Upper lobe of right lung (tissue), 1 donor: ENCODE measurements at regions not wholly inside any gene's neighbourhood (a gene's known extent, or its start where the extent isn't known, plus 50 kb on each side); places are given as distances from the start of the nearest gene placed in this dataset.

ENCODE experiments used
- ATAC-seq: fragments of 200-7000 bp; cut with Tn5 transposase; one replicate; pipeline ENCODE4 v1.9.1; 2020; ENCODE audit warnings: mild to moderate bottlenecking, moderate library complexity
- DNase-seq: peaks from one replicate; pipeline ENCODE4 v3.0.0-alpha.2; 2020
- H3K27ac ChIP-seq: fragments of 200-600 bp; one replicate; pipeline ENCODE4 v1.8.0; 2022
- H3K27me3 ChIP-seq: fragments of 200-600 bp; one replicate; pipeline ENCODE4 v1.8.0; 2022; ENCODE audit warnings: mild to moderate bottlenecking
- H3K36me3 ChIP-seq: fragments of 200-600 bp; one replicate; pipeline ENCODE4 v1.8.0; 2022
- H3K4me1 ChIP-seq: fragments of 200-600 bp; one replicate; pipeline ENCODE4 v1.8.0; 2022
- H3K4me3 ChIP-seq: fragments of 200-600 bp; one replicate; pipeline ENCODE4 v1.8.0; 2022; ENCODE audit warnings: mild to moderate bottlenecking
- H3K9me3 ChIP-seq: fragments of 200-600 bp; one replicate; pipeline ENCODE4 v1.8.0; 2022
- intact Hi-C: fragments of 100-400 bp; cut with DNase I; formaldehyde crosslinking; loops from one replicate; pipeline ENCODE4 v1.11.0; 2022
- TF ChIP-seq, protein P1 (sequence below): fragments of 200-600 bp; IDR thresholded peaks from one replicate; pipeline ENCODE4 v1.8.0; 2022; ENCODE audit warnings: antibody characterized with exemption
- donor health status: DM: no; HTN: yes; CAD: no; lungs with severe emphysema.

DNA sequence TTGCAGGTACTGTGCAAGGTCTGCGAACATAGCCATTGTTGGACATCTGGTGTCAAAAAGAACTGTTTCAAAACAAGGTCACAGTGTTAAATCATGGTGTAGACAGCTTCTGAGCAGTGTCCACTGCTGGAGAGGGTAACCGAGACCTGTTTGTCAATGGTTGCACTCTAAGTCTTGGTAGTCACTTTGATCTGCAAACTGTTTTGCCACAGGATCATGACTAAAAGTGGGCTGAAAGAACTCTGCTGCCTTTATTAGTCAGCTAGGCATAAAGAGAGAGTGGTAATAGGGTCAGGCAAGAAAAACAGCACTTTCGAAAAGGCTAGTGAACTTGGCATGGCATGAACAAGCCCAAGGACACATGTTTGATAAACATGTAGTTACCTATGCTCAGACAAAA, 552.3 kb upstream of the CITED2 start:
- Histone ChIP-seq H3K36me3 (no peaks in the 10 kb centered on the region), H3K4me1 (no peaks in the 10 kb centered on the region), H3K4me3 (no peak overlapping the region), H3K9me3 (no peaks in the 10 kb centered on the region), H3K27me3 (no peaks in the 10 kb centered on the region), H3K27ac (no peak overlapping the region)
- no peak for ATAC-seq
- intact Hi-C loops, result no loop called here
- no peak for DNase-seq
- TF ChIP-seq, protein P1, sequence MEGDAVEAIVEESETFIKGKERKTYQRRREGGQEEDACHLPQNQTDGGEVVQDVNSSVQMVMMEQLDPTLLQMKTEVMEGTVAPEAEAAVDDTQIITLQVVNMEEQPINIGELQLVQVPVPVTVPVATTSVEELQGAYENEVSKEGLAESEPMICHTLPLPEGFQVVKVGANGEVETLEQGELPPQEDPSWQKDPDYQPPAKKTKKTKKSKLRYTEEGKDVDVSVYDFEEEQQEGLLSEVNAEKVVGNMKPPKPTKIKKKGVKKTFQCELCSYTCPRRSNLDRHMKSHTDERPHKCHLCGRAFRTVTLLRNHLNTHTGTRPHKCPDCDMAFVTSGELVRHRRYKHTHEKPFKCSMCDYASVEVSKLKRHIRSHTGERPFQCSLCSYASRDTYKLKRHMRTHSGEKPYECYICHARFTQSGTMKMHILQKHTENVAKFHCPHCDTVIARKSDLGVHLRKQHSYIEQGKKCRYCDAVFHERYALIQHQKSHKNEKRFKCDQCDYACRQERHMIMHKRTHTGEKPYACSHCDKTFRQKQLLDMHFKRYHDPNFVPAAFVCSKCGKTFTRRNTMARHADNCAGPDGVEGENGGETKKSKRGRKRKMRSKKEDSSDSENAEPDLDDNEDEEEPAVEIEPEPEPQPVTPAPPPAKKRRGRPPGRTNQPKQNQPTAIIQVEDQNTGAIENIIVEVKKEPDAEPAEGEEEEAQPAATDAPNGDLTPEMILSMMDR, result no peak

DNA sequence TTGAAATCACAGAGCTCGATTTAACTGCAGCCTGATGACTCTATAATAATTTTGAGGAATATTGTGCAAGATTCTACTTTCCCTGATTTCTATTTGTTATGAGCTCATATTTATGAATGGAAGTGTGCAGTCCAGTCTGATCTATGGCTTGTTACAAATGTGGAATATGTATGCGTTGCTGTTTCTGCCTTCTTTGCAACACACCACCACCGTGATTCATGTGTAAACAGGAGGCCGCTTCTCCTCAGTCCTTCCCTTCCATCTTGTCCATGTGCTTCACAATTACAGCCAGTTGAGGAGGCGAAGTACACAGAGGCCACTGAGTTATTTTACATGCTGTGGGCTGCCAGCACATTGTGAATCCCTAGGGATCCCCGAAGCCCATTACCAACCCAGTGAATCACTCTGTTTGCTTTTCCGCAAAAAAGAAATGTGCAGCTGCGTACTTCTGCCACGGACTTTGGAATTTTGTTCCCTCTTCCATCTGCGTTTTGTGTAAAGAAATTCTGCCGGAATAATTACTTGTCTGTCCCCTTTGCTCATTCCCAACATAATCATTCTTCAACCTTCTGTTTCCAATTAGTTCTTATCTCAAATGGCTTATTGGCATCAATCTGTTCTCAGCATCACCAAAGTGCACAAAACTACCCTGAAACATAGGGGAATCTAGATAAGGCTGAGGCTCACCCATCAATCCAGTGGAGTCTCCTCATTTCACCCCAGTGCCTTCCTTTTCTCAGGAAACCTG, 551.6 kb upstream of the CITED2 start:
- DNase-seq, result no peak
- Histone ChIP-seq H3K27me3 (no peaks in the 10 kb centered on the region), H3K9me3 (no peaks in the 10 kb centered on the region), H3K36me3 (no peaks in the 10 kb centered on the region), H3K27ac (no peak overlapping the region), H3K4me1 (peaks cover under 1% of the 10 kb centered on the region), H3K4me3 (no peak overlapping the region)
- no peak for ATAC-seq
- intact Hi-C loops, result no loop called here
- TF ChIP-seq, protein P1, result no peak

DNA sequence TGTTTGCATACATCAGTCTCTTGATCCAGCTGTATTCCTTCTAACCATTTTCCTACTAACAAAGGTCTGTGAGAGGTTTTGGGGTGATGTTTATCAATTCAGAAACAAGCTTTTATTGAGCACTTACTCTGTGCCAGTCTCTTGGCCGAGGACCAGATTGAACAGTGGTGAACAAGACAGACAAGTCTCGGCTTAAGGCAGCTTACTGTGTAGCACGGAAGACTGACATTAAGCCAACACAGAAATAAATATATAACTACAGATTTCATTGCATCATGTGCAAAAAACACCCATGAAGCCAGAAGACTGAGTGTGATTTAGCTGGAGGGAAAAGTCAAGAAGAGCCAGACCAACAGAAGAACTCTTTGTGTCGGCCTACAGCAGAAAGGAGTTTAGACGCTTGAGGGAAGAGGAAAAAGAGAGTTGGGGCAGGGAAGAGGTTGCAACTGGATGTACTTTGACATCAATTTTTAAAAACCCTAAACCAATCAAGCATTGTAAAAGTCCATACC, 549.6 kb upstream of the CITED2 start:
- Histone ChIP-seq H3K4me3 (no peak overlapping the region), H3K4me1 (peaks cover 5% of the 10 kb centered on the region), H3K36me3 (no peaks in the 10 kb centered on the region), H3K9me3 (no peaks in the 10 kb centered on the region), H3K27me3 (no peaks in the 10 kb centered on the region), H3K27ac (no peak overlapping the region)
- intact Hi-C loops, result no loop called here
- ATAC-seq, result no peak
- TF ChIP-seq, protein P1, result no peak
- DNase-seq, result no peak

DNA sequence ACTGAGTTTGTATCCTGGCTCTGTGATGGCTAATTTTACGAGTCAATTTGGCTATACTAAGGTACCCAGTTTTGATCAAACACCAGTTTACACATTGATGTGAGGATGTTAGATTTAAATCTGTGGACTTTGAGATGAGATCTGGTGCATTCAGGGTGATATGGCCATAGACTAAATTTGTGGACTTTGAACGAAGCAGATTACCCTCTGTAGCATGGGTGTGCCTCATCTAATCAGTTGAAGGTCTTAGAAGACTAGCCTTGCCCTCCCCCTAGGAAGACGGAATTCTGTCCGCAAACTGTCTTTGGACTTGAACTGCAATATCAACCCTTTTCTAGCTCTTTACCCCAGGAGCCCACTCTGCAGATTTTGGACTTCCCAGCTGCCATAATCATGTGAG, 547.8 kb upstream of the CITED2 start:
- H3K9me3 ChIP-seq, result no peaks in the 10 kb centered on the region
- no peaks in the 10 kb centered on the region for H3K36me3 ChIP-seq
- ATAC-seq (no peak), DNase-seq (no peak)
- peaks cover 5% of the 10 kb centered on the region for H3K4me1 ChIP-seq
- no peak overlapping the region for H3K4me3 ChIP-seq
- no peaks in the 10 kb centered on the region for H3K27me3 ChIP-seq
- intact Hi-C loops, result no loop called here
- TF ChIP-seq, protein P1, result no peak
- H3K27ac ChIP-seq, result no peak overlapping the region

DNA sequence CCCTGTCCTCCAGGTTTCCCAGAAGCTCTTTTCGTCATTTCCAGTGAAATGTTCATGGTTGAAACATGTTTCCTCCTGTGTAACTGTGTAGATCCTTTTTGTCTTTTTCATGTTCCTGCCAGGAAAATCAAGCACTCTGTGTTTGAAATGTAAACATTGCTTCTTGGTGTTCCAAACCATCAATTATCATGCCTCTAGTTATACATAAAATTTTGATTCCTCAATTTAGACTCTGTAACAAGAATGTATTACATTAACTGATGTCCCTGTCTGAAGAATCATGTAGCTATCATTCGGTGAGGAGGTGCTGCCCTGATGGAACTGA, 546.3 kb upstream of the CITED2 start:
- ATAC-seq (no peak), DNase-seq (no peak)
- peaks cover 5% of the 10 kb centered on the region for H3K4me1 ChIP-seq
- no peaks in the 10 kb centered on the region for H3K9me3 ChIP-seq
- TF ChIP-seq, protein P1, result no peak
- no peaks in the 10 kb centered on the region for H3K27me3 ChIP-seq
- no peaks in the 10 kb centered on the region for H3K36me3 ChIP-seq
- peak overlapping the region; percentile 31 for H3K27ac ChIP-seq
- no peak overlapping the region for H3K4me3 ChIP-seq
- intact Hi-C loops, result no loop called here
